PC-9 (cell line): ENCODE measurements at regions not wholly inside any gene's neighbourhood (a gene's known extent, or its start where the extent isn't known, plus 50 kb on each side); places are given as distances from the start of the nearest gene placed in this dataset.

Experiments
- CTCF ChIP-seq: fragments of 200-600 bp; sonication (generic); conservative IDR thresholded peaks from 2 replicates; pipeline ENCODE4 v1.6.1; 2017; ENCODE audit warnings: mixed run types, antibody characterized with exemption, mild to moderate bottlenecking, moderate library complexity
- EZH2 ChIP-seq: fragments of 200-600 bp; sonication (generic); IDR thresholded peaks from 2 replicates; pipeline ENCODE4 v1.8.0; 2017; ENCODE audit warnings: antibody characterized with exemption, low read depth

- TF ChIP-seq CTCF (no peak), EZH2 (no peak)
Observed at GRCh38 chr20:5686384-5687105, 63.7 kb upstream of the SHLD1 start.
